ENCODE measurements at regions not wholly inside any gene's neighbourhood (a gene's known extent, or its start where the extent isn't known, plus 50 kb on each side); places are given as distances from the start of the nearest gene placed in this dataset.
A peak's percentile ranks its signal among the peaks of the same experiment; 100 is the strongest.

DNA sequence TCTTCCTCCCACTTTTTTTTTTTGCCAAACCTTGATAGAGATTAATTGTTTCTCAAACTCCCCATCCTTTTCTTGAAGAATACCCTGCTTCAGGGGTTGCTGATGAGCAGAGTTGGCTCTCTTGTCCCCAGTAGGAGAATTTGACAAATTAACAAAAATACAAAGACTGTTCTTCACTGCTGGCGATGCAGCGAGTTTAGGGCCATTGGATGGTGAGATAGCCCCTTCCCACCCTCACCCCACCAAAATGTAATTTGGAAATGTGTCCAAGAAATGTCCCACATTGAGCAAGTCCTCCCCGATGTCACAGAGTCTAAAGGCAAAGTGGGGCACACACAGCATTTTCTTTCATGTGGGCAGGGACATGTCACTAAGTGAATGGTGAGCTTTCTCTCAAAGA, 136.0 kb upstream of the RARB start:
- Histone ChIP-seq H3K4me1 (peaks cover 0 to 48% (median 44%) of the 10 kb centered on the region in 4 donors), H3K9me3 (no peaks in the 10 kb centered on the region), H3K4me3 (no peak overlapping the region), H3K36me3 (no peaks in the 10 kb centered on the region), H3K27me3 (no peaks in the 10 kb centered on the region), H3K27ac (replicated peaks in 1 of 4) (peak overlapping the region in 1 of 4 donors; percentile 15)
- intact Hi-C loops (cut with DNase I): no loop called here
- TF ChIP-seq POLR2A (IDR thresholded peaks at IDR 0.05; ENCODE audit: low read depth): no peak
- no peak for TF ChIP-seq CTCF (IDR thresholded peaks at IDR 0.05)
- no peak for TF ChIP-seq EP300 (IDR thresholded peaks at IDR 0.05)
- no peak for TF ChIP-seq POLR2AphosphoS5 (IDR thresholded peaks at IDR 0.05)
- WGBS: 98% methylated on average over 3 of the region's 3 CpGs
- no peak for DNase-seq (ENCODE audit: extremely low spot score)

DNA sequence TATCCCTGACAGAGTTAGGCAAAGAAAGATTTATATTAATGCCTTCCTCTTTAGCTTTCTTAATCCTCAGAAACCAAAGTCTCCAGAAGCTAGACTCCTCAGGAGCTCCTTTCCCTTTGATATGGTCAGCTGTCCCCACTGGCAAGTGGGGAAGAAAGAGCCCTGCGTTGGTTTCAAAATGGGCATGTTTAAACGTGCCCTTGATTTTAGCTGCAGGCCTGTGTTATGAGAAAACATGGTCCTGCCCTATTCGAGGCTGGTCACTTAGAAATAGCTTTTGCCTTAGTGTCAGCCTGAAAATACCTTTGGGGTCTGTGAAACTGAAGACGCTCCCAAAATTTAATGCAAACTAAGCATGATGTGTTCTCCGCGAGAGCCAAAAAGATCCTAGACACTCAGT, 135.5 kb upstream of the RARB start:
- DNase-seq (ENCODE audit: extremely low spot score): no peak
- intact Hi-C loops (cut with DNase I): no loop called here
- TF ChIP-seq POLR2AphosphoS5 (IDR thresholded peaks at IDR 0.05) (no peak), EP300 (IDR thresholded peaks at IDR 0.05) (no peak), POLR2A (IDR thresholded peaks at IDR 0.05; ENCODE audit: low read depth) (no peak), CTCF (IDR thresholded peaks at IDR 0.05) (no peak)
- H3K27ac ChIP-seq (replicated peaks in 1 of 4): peak overlapping the region in 1 of 4 donors; percentile 15
- H3K27me3 ChIP-seq: no peaks in the 10 kb centered on the region
- no peaks in the 10 kb centered on the region for H3K9me3 ChIP-seq
- H3K4me1 ChIP-seq: peaks cover 0 to 48% (median 45%) of the 10 kb centered on the region in 4 donors
- WGBS: 89% methylated on average over 6 of the region's 6 CpGs
- H3K4me3 ChIP-seq: no peak overlapping the region
- no peaks in the 10 kb centered on the region for H3K36me3 ChIP-seq

DNA sequence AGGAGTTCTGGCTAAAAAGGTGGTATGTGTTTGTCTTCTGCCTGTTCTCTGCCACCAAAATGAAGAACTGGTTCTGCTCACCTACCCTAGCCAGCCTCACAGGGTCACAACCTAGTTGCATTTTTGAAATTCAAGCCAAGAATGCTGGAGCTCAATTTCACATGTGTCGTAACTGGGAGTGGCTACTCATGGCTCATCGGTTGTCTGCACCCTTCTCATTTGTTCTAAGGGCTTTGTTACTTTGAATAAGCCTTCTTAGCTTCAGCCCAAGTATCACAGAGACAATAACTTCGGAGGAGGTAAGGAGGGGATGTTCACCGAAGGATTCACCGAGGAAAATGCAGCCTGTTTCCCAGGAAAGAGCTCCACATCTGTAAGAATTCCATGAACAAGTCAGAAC, 134.3 kb upstream of the RARB start:
- 78% methylated on average over 5 of the region's 5 CpGs for WGBS
- Histone ChIP-seq H3K4me3 (no peak overlapping the region), H3K27ac (replicated peaks in 1 of 4) (peak overlapping the region in 1 of 4 donors; percentile 17), H3K9me3 (no peaks in the 10 kb centered on the region), H3K4me1 (peaks cover 0 to 46% (median 37%) of the 10 kb centered on the region in 4 donors), H3K27me3 (no peaks in the 10 kb centered on the region), H3K36me3 (no peaks in the 10 kb centered on the region)
- intact Hi-C loops (cut with DNase I): no loop called here
- DNase-seq (ENCODE audit: extremely low spot score): no peak
- TF ChIP-seq POLR2AphosphoS5 (IDR thresholded peaks at IDR 0.05) (no peak), EP300 (IDR thresholded peaks at IDR 0.05) (no peak), POLR2A (IDR thresholded peaks at IDR 0.05; ENCODE audit: low read depth) (no peak), CTCF (IDR thresholded peaks at IDR 0.05) (no peak)

GRCh38 chr3:25294169-25294805, 133.8 kb upstream of the RARB start:
- intact Hi-C loops (cut with DNase I): no loop called here
- WGBS: 85% methylated on average over 6 of the region's 6 CpGs
- no peak overlapping the region for H3K27ac ChIP-seq (replicated peaks in 1 of 4)
- H3K4me3 ChIP-seq: no peak overlapping the region
- no peak for DNase-seq (ENCODE audit: extremely low spot score)
- TF ChIP-seq POLR2A (IDR thresholded peaks at IDR 0.05; ENCODE audit: low read depth) (no peak), POLR2AphosphoS5 (IDR thresholded peaks at IDR 0.05) (no peak), CTCF (IDR thresholded peaks at IDR 0.05) (no peak), EP300 (IDR thresholded peaks at IDR 0.05) (no peak)
- no peaks in the 10 kb centered on the region for H3K9me3 ChIP-seq
- no peaks in the 10 kb centered on the region for H3K27me3 ChIP-seq
- peaks cover 0 to 41% (median 33%) of the 10 kb centered on the region in 4 donors for H3K4me1 ChIP-seq
- H3K36me3 ChIP-seq: no peaks in the 10 kb centered on the region

All from esophagus muscularis mucosa (tissue), 4 donors.